Activated CD4-positive, alpha-beta T cell treated with anti-CD3 and anti-CD28 coated beads, Interleukin-2, Interleukin-4, amounts not matched to agents 100 ng/mL and 50 ng/mL, durations not matched to agents 16 hours and 8 hours (primary cell): ENCODE measurements at regions not wholly inside any gene's neighbourhood (a gene's known extent, or its start where the extent isn't known, plus 50 kb on each side); places are given as distances from the start of the nearest gene placed in this dataset.
"Not testable (repeated sequence)": the region's sequence is repeated elsewhere in the genome, so short reads cannot be mapped to it uniquely, and the experiment has no call there.

ENCODE experiments used
- DNase-seq: peaks from one replicate; pipeline ENCODE4 v3.0.0-alpha.2; 2020; ENCODE audit warnings: low spot score

DNA sequence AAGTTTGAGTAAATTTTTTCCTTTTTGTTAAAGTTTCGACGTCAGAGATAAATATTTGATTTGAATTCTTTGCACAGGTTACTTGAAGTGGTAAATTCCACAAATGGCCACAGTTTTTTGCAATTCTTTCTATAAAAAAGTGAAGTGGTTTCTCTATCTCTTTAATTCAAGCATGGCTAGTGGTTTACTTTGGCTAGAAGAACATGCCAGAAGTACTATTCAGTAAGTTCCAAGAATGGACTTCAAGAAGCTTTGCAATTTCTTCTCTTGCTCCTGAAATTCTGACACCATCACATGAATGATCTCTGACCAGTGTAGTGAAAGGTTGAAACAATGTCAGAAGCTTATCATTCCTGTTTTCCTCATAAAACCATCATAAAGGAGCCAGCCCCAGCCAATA is 55.7 kb upstream of the RNPC3 start:
- DNase-seq = no peak

DNA sequence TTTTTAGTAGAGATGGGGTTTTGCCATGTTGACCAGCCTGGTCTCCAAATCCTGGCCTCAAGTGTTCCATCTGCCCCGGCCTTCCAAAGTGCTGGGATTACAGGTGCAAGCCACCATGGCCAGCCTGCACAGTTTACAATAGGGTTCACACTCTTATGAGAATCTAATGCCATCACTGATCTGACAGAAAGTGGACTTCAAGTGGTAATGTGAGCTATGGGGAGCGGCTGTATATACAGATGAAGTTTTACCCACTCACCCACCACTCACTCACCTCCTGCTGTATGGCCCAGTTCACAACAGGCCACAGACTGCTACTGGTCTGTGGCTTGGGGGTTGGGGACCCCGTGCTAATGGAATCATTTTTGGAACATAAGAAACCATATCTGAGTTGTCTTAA is 58.4 kb upstream of the RNPC3 start:
- DNase-seq = no peak

DNA sequence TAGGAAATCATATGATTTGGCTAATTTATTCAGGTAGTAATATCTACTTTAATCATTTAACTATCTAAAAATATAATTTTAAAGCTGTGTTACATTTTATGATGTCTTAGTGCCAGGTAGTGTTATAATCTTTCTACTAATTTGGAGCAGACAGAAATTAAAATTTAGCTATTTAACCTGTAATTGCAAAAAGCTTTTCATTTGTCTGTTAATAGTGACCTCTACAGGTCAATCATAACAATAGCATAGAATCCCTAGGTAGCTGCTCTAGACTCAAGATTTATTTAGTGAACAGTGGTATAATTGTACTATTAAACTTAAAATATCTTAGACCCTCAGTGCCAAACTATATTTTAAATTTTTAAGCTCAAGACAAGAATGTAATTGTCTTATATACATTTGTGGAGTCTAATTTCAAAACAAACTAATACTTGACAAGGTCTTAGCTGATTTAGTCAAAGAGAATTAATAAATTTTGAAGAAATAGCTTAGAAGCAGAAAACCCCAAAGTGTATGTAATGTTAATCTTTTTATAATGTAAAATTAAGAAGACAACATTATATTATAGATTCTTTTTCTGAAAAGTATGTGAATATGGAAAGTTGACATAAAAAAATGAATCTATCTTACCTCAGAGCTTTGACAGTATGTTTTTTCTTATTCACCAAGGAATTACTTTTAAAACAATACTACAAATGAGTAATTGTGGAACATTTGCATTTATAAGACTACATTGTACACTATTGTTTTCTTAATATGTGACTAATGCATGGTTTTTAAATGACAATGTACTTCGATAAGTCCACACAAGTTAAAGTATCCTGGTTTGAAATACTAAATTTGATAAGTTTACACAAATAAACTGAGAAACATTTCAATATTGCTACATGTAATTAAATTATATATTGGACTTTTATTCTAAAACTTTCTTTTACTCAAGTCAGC is 64.1 kb upstream of the RNPC3 start:
- peak; percentile 15 for DNase-seq

DNA sequence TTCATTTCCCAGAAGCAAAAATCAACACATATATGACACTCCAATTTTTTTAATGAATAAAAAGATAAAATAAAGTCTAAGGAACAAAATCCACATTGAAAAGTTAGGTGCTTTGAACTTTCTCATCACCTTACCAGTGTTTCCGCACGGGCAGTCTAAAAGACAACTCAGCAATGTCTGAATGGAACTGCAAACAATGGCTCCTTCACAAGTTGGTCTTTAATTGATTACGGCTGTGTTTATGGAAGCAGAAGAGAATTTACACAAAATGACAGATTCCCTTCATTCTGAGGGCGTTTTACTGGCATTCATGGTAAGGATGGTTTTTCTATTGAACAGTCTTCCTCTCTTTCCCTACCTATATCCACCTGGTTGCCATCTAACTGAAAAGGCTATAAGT is 65.0 kb upstream of the RNPC3 start:
- DNase-seq = no peak

DNA sequence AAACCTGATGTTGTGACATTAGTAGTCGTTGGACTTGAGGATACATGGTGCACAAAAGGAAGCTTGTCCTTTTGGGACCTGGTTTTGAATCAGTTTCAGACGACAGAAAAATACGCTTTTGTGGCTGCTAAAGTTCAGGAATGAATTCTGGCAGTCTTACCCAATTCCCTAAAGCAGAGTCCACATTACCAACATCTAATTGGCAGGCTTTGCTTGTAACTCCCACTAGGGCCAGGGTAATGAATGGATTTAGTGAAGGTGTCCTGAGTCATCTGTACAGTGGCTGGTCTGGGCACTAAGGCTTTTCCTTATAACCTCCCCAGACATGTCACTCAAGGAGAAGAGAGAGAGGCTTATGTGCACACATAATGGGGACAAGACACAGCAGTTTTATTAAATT is 66.2 kb upstream of the RNPC3 start:
- DNase-seq = no peak

DNA sequence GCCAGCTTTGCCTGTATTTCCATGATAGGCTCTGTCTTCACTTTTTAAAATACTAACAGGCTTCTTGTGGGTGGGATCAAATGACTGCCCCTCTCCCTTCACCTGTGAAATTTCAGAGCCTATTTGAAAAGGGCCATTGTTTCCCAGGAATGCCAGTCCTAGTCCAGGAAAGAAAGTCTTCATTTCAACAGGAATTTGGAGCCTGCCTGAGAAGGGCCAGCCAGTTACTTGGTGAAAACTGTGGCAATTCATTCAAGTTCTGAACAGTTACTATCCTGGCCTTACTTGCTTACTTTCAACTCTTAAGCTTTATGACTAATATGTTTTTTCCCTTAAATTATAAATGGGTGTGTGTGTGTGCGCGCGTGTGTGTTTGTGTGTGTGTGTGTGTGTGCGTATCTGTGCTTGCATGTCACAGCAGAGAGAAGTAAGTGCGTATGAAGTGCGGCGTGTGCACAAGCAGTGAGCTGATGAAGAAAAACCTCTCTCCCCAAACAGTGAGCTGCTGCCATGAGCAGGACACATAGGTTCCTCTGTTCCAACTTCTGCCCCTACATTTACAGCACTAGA is 67.5 kb upstream of the RNPC3 start:
- DNase-seq = no peak

DNA sequence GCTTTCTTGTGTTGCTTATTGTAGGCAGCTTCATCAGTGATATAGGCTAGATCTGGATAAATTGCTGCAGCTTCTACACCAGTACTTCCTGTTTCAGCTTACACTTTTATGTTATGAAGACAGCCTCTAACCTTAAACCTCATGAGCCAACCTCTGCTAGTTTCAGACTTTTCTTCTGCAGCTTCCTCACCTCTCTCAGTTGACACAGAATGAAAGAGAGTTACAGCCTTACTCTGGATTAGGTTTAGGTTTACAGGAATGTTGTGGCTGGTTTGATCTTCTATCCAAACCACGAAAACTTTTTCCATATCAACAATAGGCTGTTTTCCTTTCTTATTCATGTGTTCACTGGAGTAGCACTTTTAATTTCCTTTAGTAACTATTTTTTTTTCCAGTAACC is 76.9 kb upstream of the RNPC3 start:
- peak; percentile 8 for DNase-seq

DNA sequence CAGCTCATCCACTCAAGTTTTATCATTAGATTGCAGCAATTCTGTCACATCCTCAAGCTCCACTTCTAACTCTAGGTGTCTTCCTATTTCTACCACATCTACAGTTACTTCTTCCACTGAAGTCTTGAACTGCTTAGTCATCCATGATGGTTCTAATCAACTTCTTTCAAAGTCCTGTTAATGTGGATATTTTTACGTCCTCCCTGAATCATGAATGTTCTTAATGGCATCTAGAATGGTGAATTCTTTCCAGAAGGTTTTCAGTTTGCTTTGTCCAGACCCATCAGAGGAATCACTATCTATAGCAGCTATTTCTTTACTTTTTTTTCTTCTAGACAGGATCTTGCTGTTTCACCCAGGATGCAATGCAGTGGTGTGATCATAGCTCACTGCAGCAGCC is 78.0 kb upstream of the RNPC3 start:
- DNase-seq = no peak

DNA sequence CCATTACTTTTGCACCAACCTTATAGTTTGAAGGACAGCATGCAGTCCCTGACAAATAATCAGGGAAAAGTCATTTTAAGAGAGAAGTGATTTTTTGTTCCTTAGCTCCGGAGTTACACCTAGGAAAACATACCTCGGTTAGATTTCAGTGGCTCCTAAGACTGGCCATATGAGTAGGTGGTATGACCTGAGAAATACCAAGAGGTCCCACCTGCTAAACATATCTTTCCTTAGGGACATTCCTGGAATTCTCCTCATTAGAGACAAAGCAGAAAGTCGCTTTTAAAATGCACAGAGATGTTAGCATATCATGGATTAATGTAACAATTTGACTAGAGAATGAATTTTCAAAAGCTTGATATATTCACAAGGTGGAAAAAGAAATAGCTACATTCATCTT is 84.2 kb upstream of the RNPC3 start:
- DNase-seq = no peak

DNA sequence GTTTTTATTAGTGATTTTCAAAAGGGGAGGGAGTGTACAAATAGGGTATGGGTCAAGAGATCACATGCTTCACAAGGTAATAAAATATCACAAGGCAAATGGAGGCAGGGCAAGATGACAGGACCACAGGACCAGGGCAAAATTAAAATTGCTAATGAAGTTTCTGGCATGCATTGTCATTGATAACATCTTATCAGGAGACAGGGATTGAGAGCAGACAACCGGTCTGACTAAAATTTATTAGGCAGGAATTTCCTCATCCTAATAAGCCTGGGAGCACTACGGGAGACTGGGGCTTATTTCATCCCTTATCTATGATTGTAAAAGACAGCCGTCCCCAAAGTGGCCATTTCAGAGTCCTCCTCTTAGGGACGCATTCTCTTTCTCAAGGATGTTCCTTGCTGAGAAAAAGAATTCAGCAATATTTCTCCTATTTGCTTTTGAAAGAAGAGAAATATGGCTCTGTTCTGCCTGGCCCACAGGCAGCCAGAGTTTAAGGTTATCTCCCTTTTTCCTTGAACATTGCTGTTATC is 88.9 kb upstream of the RNPC3 start:
- DNase-seq = not testable (repeated sequence)

DNA sequence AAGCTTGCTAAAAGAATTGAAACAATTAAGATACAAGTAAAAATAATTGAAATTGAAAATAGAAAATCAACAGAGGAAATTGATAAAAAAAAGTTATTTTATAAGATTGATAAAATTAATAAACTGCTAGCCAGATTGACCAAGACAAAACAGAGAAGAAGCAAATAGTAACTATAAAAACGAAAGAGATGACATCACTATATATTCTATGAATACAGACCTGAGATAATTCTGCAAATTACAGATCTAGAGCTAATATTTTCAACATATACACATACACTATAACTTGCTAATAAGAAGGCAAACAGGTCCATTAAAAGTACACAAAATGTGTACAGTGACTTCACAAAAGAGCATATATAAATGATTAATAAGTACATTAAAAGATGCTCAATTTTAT is 90.1 kb upstream of the RNPC3 start:
- DNase-seq = no peak

DNA sequence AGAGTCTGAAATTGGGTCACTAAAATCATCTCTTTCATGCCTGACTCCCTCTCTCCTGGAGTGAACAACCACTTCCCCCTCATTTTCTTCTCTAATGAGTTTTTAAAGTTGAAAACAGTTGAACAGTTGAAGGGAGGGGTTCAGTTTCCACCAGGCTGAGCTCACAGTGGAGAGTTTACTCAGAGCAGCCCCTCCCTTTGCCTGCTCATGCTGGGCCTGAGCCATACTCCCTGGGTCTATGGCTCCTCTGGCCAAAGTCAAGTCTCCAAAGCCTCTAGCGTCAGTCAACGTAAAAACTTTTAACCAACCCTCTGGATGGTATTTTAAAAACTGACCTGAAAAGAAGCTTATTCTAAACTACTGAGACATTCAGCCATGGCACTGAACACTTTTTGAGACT is 100.8 kb upstream of the RNPC3 start:
- DNase-seq = no peak

DNA sequence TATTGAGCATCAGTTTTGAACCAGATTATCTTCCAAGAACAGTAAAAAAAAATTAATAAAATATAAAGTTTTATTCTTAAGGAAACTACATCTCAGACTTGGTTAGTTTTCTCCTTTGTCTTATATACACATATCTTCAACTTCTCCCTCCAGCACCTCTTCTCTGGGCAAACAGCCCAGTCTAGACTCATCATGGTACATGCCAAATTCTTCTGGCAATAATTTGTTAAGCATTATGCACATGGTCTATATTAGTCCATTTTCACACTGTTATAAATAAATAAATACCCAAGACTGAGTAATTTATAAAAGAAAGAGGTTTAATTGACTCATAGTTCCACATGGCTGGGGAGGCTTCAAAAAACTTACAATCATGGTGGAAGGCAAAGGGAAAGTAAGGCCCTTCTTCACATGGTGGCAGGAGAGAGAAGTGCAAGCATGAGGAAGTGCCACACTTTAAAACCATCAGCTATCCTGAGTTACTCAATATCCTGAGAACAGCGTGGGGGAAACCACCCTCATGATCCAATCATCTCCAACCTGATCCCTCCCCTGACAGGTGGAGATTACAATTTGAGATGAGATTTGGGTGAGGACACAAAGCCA is 108.7 kb upstream of the RNPC3 start:
- DNase-seq = no peak

DNA sequence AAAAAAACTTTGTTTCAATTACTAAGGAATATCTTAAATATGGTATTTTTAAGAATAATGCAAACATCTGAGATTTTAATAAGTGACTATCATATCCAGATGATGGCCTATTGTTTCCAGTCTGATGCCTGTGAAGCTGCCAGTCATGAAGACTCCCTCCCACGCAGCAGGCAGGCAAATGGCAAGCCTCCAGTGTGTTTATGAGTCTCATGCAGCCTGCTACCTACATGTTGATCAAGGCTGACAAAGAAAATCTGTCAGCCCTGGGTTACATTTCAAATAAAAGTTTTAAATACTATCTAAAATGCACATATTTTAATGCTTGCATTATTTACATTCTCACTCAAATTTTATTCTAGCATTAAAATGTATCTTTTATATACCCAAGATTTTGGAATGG is 137.6 kb upstream of the RNPC3 start:
- no peak for DNase-seq

DNA sequence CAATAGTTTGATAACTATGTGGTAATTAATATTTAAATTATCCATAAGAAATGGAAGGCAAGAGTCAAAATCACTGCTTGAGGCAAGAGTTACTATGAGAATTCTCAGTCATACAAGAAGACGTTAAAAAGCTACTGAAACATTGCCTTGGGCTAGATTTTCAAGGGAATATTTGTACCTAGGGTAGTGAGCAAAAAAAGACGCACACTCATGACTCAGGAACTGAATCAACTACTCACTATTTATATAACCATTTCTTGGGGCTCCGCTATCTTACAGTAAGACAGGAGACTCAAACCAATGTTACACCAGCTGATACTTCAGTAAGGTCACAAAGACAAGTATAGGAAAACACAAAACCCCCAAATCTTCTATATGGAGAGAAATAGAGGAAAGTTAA is 151.5 kb upstream of the RNPC3 start:
- no peak for DNase-seq

DNA sequence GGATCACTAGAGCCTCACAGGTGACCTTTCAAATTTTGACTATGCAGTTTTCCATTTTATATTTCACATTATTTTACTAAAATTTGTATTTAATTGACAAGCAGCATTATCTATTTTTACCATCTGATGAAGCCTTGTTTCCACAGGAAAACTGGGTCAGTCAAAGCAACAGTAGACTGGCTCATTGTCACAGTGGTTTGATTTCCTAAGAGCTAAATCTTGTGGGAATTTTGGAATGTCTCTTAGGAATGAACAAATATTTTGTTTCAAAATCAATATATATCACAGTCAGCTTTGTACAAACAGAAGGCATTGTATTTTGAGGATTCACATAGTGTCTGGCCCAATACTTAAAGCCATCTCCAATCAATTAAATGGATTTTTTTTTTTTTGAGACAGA is 152.6 kb upstream of the RNPC3 start:
- no peak for DNase-seq

DNA sequence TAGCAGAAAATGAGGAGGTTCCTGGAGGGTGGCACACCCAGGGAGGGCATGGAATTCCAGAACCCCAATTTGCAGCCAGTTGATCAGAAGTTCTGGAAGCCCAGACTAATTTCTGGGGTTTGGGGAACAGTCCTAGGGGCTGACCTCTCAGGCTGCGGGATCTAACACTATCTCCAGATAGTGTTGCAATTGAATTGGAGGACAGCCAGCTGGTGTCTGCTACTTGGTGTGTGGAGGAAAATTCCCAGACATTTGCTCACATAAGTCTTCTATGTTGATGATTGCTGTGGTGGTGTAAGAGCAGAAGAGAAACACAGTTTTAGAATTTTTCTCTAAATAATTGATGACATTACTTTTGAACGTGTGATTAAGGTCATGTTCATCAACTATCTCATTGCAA is 154.3 kb upstream of the RNPC3 start:
- no peak for DNase-seq

DNA sequence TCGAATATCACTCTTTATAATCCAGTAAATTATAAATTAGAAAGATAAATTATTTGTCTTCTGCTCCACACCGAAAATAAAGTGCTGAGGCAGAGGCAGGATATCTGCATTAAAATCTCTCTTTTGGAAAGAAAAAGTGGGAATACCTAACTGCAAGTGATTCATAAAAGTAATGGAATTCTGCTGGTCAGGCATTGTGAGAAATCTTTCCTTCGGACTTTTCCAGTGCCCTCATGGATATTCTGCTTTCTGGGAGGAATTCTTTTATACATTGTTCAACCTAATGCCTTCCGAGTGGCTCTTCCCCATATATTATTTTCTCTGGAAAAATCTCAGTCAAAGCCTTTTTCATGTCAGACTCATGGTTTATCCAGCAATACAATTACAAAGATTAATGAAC is 158.3 kb upstream of the RNPC3 start:
- DNase-seq = no peak

DNA sequence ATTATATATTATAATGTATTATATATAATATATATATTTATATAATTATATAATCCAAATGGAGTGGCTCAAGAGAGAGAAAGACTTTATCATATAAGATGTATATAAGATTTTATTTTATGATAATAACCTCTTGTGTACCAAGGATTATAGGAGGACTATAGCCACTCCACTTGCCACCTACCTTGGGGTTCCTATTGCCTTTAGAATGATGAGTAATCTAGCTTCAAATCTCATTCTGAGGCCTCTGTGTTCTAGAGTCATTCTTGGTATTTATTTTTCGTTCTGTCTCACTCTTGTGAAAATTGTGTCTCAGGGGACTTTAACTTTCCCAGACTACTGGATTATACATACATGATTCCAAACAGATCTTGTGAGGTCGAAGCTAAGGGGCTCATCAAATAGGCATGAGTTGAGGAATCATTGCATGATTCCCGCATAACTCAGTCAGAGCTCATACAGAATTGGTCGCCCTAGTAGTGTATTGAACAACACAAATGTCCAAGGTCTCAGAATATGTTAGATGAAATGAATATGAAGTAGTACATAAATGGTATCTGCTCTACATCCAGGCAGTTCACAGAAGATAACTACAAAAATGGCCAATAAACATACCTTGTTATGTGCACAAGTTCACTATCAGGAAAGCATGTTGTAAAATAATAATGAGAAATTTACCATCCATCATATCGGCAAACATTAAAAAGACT is 159.5 kb upstream of the RNPC3 start:
- DNase-seq = no peak

DNA sequence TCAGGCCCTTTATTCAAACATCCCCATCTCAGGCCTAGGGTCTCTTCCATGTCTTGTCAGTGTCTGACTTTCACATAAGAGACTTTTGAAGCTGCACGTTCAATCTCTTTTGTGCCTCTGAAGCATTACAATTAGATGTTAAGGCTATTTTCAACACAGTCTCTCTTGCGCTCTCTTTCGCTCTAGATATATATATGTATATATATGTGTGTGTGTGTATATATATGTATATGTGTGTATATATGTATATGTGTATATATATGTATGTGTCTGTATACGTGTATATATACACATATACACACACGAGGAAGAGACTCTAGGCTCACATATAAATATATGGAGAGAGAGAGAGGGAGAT is 162.5 kb upstream of the RNPC3 start:
- no peak for DNase-seq

DNA sequence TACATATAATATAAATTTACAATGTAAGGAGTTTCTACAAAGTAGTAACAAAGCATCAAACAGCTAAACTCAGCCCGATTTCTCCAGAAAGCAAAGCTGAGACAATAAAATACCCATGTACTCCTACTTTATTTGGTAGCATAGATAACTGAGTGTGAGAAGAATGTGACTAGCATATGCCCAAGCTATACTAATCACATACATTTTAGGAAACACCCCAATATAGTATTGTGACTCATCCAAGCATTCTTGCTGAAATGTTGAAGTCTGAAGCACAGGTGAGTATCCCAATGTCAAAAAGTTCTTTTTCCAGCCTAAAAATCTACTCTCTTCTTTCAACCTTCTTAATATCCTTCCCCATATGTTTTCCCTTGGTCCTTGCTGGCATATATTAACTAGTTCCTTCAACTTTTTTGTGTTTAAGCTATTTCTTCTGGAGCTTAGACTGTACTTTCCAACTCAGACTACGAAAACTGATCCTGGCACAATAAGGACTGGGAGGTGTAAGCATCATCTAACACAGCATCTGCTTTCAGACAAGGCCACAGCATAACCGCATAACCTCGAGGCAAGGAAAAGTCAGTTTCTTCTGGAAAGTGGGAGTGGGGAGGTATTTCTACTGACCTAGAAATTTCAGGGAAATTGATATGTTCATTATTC is 163.0 kb upstream of the RNPC3 start:
- no peak for DNase-seq

DNA sequence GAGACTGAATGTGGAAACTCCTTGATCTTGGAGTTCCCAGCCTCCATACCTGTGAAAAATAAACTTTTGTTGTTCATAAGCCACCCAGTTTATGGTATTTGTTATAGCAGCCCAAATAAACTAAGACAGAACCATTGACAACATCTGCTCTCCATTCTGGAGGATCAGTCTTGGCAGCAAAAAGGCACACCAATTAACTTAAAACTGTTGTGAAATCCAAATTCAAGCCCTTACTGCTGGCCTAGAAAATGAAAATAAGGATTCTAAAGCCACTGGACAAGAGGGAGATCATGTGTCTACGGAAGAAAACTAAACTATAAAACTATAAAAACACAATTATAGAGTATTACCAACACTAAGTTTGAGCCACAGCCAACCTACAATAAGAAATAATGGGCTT is 172.1 kb upstream of the RNPC3 start:
- DNase-seq = no peak
